HG02981 (cell line): ENCODE measurements at regions not wholly inside any gene's neighbourhood (a gene's known extent, or its start where the extent isn't known, plus 50 kb on each side); places are given as distances from the start of the nearest gene placed in this dataset.
A peak's percentile ranks its signal among the peaks of the same experiment; 100 is the strongest.

Experiments
- ATAC-seq: cut with Tn5 transposase; IDR thresholded peaks from one replicate; pipeline ENCODE4 v1.9.1; 2021; ENCODE audit warnings: mild to moderate bottlenecking, moderate library complexity; ENCODE audit not compliant: unreplicated experiment

GRCh38 chr13:33735276-33735675 is 82.7 kb upstream of the RFC3 start:
- no peak for ATAC-seq

- ATAC-seq: no peak
These were observed 78.7 kb upstream of the RFC3 start for GRCh38 chr13:33739254-33739653.

- no peak for ATAC-seq
These were observed 77.8 kb upstream of the RFC3 start for GRCh38 chr13:33740134-33740538.

GRCh38 chr13:33742321-33742720 is 75.6 kb upstream of the RFC3 start:
- no peak for ATAC-seq

GRCh38 chr13:33743438-33744368 is 74.2 kb upstream of the RFC3 start:
- peak; percentile 75 for ATAC-seq

GRCh38 chr13:33744589-33745369 is 73.2 kb upstream of the RFC3 start:
- ATAC-seq: no peak

GRCh38 chr13:33745370-33746324 is 72.3 kb upstream of the RFC3 start:
- ATAC-seq: peak; percentile 48

- ATAC-seq: no peak
These were observed 71.1 kb upstream of the RFC3 start for GRCh38 chr13:33746867-33747266.

GRCh38 chr13:33751151-33751550 is 66.8 kb upstream of the RFC3 start:
- no peak for ATAC-seq

- ATAC-seq: no peak
These were observed 65.9 kb upstream of the RFC3 start for GRCh38 chr13:33752094-33752493.

GRCh38 chr13:33752597-33752996 is 65.4 kb upstream of the RFC3 start:
- no peak for ATAC-seq

- ATAC-seq: no peak
These were observed 61.0 kb upstream of the RFC3 start for GRCh38 chr13:33756929-33757328.

- peak; percentile 79 for ATAC-seq
These were observed 60.2 kb upstream of the RFC3 start for GRCh38 chr13:33757713-33758112.

- peak; percentile 52 for ATAC-seq
These were observed 59.8 kb upstream of the RFC3 start for GRCh38 chr13:33758113-33758512.

- no peak for ATAC-seq
These were observed 56.2 kb upstream of the RFC3 start for GRCh38 chr13:33761740-33762139.

- no peak for ATAC-seq
These were observed 54.9 kb upstream of the RFC3 start for GRCh38 chr13:33763021-33763420.

- ATAC-seq: no peak
These were observed 53.2 kb upstream of the RFC3 start for GRCh38 chr13:33764716-33765115.

- ATAC-seq: no peak
These were observed 51.4 kb upstream of the RFC3 start for GRCh38 chr13:33766329-33767123.

GRCh38 chr13:33767140-33767539 is 50.8 kb upstream of the RFC3 start:
- ATAC-seq: no peak
